HG02943 (cell line): ENCODE measurements at regions not wholly inside any gene's neighbourhood (a gene's known extent, or its start where the extent isn't known, plus 50 kb on each side); places are given as distances from the start of the nearest gene placed in this dataset.
"Not testable (repeated sequence)": the region's sequence is repeated elsewhere in the genome, so short reads cannot be mapped to it uniquely, and the experiment has no call there.

Experiments
- ATAC-seq: cut with Tn5 transposase; IDR thresholded peaks from one replicate; pipeline ENCODE4 v1.9.1; 2021; ENCODE audit warnings: mild to moderate bottlenecking, low read depth, moderate library complexity; ENCODE audit not compliant: unreplicated experiment

DNA sequence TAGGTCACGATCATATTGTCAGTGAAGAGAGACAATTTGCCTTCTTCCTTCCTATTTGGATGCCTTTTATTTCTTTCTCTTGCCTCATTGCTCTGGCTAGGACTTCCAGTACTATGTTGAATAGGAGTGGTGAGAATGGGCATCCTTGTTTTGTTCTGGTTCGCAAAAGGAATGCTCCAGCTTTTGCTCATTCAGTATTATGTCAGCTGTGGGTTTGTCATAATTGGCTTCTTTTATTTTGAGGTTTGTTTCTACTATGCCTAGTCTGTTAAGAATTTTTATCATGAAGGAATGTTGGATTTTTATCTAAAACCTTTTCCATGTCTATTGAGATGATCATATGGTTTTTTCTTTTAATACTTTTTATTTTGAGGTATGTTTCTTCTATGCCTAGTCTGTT is 152.3 kb upstream of the MAD2L1 start:
- ATAC-seq: no peak

DNA sequence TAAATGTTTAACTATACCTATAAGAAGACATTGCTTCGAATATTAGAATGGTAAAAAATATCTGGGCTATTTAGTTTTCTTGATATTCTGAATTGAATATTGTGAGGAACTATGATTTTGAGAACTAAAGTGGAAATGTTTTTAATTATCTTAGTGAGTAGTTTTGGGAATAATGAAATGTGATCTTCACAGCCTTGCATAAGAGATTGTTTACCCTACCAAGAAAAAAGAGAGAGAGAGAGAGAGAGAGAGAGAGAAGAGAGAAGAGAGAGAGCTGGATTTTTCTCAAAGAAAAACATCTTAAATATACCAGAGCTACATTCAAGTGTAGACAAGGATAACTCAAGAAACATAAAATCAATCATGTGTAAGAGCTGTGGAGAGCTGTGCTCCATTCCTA is 148.7 kb upstream of the MAD2L1 start:
- ATAC-seq: no peak

DNA sequence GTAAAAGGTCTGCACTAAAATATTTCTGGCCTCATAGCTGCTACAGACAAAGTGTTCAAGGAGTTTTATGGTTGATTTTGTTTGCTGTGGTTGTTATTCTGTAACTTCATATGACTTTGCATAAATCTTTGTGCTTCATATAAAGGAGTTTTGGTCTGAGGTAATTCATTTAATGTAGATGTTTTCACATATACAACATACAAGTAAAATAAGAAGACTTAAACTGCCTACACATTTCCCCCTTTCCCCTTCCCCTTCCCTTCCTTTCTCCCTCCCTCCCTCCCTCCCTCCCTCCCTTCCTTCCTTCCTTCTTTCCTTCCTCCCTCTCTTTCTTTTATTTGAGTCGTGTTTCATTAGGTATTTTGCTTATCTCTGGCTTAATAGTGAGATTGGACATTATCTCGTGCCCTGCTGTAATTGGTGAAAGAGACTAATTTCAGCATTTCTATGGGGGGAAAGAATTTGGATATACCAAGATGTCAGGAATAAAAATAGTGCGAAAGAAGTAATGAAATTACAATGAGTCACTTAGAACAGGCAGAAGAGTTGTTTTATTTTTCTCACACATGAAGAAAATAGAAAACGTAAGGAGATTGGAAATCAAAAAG is 144.9 kb upstream of the MAD2L1 start:
- ATAC-seq: no peak

- ATAC-seq: no peak
Measured at GRCh38 chr4:120209706-120210105, 143.1 kb upstream of the MAD2L1 start.

DNA sequence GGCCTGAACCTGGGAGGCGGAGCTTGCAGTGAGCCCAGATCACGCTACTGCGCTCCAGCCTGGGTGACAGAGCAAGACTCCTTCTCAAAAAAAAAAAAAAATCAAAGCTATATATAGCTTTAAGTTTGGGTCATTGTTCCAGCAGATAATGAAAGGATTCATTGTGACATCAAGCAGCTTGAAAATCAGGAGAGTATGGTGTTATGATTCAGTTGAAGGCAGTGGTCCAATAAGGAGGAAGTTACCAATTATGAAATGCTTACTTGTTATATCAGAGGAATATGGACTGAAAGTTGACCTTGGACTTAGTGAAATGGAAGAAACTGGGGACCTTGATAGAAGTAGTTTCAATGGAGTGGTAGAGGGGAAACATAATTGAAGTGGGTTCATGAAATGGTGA is 140.4 kb upstream of the MAD2L1 start:
- no peak for ATAC-seq

DNA sequence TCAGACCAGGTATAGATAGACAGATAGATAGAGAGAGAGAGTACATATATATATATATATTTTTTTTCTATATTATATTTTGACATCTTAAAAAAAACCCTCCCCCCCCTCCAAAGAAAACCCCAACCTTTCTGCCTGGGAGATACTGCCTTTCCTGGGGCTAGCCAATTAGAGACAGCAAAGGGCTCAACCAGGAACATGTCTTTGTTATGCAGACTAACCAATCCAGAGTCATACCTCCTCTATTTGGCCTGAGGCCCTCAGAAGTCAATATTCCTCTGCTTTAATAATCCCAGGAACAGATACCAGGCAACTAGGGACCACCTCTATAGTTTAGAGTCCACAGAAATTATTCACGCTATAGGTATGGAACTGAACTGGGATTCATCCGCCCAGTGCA is 135.6 kb upstream of the MAD2L1 start:
- ATAC-seq: no peak

- ATAC-seq: not testable (repeated sequence)
Measured at GRCh38 chr4:120200573-120201110, 134.0 kb upstream of the MAD2L1 start.

GRCh38 chr4:120198411-120198810 is 131.8 kb upstream of the MAD2L1 start:
- ATAC-seq: no peak

GRCh38 chr4:120177603-120178002 is 111.0 kb upstream of the MAD2L1 start:
- ATAC-seq: no peak

DNA sequence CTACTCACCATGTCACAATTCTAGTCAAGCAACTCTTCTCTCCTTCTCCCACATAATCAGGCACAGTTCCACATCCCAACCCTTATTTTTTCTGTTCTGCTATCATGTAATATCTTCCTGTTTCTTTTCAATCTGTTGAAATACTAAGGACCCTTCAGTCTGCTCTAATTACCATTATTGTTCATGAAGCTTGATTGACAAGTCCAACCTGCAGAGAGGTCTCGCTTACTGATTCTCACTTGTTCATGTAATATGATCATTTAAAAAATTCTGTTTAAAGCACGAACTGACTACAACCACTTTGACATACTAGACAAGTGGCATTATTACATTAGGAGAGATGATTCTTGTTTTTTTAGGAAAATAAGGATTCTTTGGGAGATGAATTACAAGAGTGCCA is 108.6 kb upstream of the MAD2L1 start:
- no peak for ATAC-seq

DNA sequence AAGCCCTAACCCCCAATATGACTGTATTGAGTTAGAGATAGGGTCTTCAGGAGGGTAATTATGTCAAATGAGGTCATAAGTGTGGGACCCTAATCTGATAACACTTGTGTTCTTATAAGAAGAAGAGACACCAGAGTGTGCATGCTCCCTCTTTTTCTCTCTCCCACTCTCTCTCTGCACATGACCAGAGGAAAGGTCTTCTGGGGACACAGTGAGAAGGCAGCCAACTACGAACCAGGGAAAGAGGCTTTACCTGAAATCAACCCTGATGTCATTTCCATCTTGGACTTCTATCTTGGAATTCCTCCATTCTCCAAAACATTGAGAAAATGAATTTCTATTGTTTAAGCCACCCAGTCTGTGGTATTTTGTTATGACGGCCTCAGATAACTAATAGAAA is 97.2 kb upstream of the MAD2L1 start:
- no peak for ATAC-seq

DNA sequence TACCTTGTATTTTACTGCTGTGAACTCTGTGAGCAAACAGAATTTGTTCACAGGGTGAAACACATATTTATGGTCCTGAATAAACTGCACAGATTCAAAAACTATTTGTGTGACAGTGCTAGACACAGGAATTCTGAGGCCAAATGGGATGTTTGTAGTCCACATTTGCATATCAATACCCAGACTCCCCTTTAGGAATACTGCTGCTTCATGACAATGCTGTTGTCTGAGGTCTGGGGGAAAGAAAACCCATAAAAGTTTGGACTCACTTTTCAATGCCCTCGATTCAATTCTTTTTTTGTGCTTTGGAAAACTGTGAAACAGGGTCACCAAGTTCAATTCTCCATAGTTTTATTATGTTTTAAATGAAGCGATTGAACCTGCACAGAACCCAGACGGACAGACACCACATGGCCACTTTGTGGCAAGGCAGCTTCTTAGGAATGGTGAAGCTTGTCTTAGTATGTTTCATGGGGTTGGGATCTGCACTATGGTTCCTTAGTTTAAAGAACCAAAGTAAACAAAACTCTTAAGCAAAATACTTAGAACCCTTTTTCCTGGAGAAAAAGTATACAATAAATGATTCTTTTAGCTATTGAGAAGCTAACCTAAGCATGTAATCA is 92.3 kb upstream of the MAD2L1 start:
- no peak for ATAC-seq

- ATAC-seq: no peak
Measured at GRCh38 chr4:120158046-120158445, 91.4 kb upstream of the MAD2L1 start.

DNA sequence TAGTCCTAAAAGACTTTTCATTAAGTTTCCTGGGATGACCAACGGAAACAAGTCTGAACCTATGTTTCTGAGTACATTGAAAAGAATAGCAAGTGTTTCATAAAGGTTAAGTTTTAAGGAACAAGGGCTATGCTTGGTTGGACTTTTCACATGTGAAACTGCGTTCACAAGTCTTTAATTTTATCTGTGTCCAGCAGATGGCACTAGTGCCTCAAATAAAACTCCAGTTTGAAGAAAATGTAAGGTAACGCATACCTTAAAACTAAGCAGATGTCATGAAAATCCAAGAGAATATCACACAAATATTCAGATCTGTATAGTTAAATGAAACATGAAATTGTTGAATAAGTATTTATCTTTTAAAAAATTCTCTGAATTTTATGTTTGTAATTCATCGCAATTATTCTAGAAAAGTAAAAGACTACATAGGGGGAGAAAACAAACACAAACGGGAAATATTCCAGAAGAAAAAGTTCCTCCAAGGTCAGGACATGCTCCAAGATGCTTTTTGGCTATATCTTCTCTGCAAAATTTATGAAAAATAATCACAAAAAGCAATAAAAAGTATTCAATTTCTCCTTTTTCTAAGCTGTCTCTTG is 89.6 kb upstream of the MAD2L1 start:
- peak; percentile 66 for ATAC-seq

DNA sequence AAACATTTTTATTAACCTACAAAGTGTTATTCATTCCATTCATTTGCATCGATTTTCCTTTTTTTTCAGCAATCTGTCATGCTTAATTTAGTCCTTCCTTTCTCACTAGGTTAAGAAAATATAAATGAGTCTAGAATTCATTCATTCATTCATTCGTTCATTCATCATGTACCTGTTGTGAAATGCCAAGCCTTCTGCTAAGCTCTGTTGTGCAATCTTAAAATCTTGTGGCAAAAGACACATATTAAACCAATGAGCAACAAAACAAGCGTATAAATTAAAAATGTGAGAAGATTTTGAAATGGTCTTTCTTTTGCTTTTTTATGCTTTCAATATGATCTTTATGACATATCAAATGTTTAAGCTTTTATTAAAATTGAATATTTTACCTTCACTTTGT is 88.6 kb upstream of the MAD2L1 start:
- ATAC-seq: no peak

DNA sequence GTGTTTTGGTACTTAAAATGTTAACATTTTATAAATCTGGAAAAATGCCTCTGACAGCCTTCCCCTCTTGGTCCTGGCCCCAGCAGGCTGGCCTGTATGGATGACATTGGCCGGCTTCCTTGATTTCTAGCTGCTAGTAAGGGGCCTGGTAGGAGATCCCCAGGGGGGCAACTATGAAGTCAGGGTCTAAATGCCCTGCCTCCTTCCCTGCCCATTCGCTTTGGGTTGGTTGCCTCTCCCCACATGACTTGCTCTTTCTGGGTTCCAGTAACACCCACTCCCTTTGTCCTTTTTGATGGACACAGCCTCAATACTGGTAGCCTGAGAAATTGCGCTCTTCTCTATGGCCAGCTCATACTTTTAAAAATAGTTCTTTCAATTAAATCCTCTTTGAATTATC is 78.0 kb upstream of the MAD2L1 start:
- ATAC-seq: no peak

DNA sequence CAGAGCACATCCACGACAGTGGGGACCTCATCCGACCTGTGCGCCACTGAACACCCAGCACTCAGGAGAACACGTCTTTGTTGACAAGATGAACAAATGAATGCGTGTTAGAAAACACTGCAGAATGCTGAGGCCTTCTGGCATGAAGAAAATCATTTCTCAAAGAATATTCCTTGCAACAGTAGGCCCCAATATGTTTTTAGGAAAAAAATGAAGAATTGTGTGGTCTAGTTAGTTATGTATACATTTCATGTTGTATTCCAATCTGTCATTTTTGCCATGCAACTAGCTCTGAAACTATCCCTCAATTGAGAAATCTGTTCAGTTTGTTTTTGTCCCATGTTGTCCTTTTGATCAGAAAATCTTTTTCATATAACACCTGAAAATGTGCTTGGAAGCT is 77.4 kb upstream of the MAD2L1 start:
- no peak for ATAC-seq

DNA sequence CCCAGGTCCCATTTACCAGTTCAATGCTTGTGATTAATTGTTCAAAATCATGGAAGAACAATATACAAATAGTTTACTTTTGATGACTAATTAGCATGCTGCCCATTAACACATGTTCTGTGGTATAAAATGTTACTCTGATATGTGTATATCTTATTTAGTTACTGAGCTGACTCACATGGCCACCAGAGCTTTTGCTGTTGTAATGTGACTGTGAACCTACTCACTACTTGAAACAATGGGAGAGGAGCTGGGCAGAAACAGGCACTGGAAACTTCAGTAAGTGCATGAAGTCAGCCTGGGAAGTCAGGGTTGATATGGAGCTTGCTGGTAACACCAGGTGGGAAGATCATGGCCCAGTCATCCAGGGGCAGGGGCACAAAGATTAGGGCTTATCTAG is 72.7 kb upstream of the MAD2L1 start:
- ATAC-seq: no peak

DNA sequence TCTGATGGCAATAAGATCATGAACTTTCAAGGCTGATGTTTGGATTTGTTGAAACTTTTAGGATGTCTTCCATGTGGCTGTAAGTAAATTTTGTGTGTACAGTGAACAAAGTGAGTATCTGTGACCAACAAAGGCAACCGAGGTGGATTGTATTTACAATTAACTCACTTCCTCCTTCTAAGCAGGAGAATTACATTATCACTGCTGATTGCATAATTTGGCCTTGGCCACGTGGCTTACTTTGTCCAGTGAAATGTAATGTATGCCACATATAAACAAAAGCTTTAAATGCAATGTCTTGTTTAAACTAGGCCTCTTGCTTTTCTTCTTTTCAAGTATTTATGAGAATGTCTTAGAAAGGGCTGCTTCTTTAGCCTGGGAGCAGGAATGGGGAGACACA is 66.3 kb upstream of the MAD2L1 start:
- ATAC-seq: no peak

- ATAC-seq: no peak
Measured at GRCh38 chr4:120130786-120131185, 64.1 kb upstream of the MAD2L1 start.
